GM18508 (cell line): ENCODE measurements at regions not wholly inside any gene's neighbourhood (a gene's known extent, or its start where the extent isn't known, plus 50 kb on each side); places are given as distances from the start of the nearest gene placed in this dataset.
"Not testable (repeated sequence)": the region's sequence is repeated elsewhere in the genome, so short reads cannot be mapped to it uniquely, and the experiment has no call there.

Source experiments
- ATAC-seq: cut with Tn5 transposase; IDR thresholded peaks from one replicate; pipeline ENCODE4 v1.9.1; 2021; ENCODE audit warnings: moderate number of reproducible peaks; ENCODE audit not compliant: insufficient read depth, unreplicated experiment

DNA sequence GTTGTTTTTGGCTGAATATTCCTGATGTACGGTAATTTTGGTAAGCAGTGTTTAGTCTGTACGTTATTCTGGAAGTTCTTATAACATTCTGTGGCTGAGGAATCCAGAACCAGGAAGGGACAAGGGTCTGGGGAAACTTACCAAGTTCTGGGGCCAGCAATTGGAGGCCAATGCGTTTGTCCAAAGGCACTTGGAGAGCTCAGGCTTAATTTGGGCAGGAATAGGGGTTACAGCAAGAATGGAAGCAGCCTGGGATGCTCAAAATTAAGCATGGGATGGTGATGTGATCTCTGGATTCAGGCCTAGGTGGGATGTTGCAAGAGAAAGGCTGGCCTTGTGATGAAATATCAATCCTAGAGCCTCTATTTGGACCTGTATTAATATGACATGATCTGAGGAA is 235.2 kb upstream of the NOX3 start:
- ATAC-seq: no peak

DNA sequence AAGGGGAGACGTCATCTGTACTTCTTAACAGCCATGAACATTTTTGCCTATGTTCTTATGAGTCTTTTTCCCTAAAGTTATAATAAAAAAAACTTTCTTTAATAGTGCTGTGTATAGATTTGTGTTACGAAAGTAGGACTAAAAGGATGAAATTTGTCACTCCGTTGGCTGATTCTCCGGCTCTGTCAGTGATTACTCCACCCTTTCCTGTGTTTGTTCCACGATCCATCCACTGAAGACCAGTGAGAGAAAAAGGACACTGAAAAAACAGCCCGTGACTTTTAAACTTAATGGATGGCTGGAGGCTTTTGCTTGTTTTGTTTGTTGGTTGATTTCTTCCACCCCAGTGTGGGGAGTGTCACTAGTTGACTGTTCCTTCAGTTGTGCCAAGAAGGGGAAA is 232.0 kb upstream of the NOX3 start:
- no peak for ATAC-seq

DNA sequence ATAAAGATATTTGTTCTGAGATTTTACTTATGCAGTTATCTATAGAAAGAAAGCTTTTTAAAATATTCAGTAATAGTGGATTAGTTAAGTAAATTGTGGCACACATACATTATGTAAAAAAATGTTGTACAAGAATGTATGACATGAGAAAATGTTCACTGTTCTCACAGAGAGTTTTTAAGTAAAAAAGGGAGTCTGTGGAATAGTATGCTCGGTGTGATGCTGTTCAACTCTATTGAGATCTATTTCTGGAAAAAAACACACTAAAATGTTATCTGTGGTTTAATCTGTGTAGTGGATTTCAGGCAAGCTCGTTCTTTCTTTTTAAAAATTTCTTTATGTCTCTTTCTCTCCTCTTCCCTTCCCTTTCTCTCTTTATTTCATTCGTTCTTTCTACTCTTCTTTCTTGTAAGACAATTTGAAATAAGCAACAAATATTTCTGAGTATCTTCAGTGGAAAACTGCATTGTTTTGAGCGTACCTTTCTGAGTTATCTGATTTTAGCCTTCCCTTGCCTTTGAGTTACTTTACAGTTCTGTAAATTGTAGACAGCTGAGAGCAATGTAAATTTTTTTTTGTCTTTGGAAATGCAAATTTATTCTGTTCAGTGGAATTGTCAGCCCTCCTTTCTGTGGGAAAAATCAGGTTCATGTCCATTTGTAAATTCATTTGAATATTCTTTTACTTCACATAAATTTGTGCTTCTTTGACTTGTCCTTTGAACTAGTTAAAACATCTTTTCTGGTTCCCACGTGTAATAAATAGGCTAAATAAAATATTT is 229.0 kb upstream of the NOX3 start:
- ATAC-seq: no peak

DNA sequence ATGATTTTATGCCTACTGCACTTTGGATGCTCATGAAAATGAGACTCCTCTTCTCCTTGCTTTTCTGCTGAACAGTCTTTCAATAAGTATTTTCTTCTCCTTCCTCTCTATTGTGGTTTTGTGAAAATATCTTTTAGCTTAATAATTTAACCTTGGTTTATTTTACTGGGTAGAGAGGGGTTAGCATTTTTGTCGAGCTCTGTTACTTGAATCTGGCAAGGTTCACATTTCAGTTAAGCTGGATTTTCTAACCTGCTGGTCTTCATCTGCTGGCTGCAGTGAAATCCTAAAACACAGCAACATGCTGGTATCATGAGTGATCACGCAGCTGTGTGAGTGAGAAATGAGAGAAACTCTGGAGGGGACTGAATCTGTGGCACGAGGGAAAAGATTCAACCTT is 222.7 kb upstream of the NOX3 start:
- no peak for ATAC-seq

DNA sequence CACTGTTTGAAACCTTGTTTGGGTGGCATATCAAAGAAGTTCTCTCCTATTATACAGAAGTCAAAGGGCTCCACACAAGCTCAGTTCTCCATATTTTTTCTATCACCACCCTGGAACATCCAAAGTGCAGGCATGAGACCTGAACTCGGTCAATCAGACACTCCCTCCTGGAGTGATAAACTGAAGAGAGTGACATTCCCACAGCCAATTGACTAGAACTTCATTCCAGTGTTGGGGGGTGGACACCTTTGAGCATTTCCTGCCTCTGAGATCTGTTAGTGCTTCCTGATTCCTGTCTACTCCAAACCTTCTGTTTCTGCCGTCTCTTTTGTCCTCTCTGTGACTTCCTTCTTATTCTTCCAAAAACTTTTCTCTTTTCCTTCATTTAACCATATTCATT is 220.7 kb upstream of the NOX3 start:
- no peak for ATAC-seq

DNA sequence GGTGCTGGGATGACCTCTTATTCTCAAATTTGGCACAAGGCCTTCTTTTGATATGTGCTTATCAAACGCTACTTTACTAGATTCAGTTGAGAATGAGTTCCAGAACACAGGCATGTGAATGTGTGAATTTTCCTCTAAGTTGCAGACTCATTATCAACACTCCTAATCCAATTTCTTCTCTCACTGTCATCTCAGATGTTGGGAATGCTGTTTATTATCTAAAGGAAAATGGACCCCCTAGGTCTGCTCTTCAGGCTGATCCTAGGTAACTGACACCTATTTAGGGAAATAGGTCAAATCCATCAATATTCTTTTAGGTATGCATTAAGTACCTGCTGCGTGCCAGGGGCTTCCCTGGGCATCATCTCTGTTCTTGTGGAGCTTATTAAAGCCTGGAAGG is 215.0 kb upstream of the NOX3 start:
- ATAC-seq: no peak

DNA sequence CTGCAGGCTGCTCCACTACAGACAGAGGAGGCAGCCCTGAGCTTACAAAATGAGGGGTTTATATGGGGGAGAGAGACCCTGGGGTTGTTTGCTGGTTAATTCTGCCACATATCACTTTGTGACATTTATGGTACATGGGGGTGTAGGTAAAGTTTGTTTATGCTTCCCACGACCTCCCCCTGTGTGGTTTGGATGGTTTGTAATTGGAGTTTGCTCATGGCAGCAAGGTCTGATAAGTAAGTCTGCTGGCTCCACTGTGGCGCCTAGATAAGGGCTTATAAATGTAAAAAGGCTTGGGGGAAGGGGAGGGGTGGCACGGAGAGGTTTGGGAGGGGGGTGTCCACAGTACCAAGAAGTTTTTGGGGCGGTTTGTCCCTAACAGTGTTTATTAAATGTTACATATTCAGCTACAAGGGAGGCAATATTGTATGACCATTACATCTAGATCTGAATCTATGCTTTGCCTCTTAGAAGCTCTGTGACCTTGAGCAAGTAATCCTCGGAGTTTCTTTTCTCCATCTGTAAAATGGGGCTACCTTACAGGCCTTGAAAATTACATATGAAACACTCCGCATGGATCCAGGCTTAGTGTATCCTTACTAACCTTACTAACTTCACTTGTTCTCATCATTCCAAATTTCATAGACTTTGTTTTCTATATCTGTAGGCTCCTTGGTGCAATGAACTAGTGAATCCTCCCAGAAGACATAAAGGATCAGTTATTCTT is 204.8 kb upstream of the NOX3 start:
- ATAC-seq: no peak

DNA sequence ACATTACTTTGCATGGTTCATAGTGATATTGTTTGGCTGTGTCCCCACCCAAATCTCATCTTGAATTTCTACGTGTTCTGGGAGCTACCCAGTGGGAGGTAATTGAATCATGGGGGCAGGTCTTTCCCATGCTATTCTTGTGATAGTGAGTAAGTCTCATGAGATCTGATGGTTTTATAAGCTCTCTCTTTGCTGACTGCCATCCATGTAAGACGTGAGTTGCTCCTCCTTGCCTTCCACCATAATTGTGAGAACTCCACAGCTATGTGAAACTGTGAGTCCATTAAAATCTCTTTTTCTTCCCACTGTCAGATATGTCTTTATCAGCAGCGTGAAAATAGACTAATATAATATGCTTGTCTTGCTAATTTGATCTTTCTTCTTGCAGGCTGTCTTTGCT is 200.4 kb upstream of the NOX3 start:
- ATAC-seq: no peak

DNA sequence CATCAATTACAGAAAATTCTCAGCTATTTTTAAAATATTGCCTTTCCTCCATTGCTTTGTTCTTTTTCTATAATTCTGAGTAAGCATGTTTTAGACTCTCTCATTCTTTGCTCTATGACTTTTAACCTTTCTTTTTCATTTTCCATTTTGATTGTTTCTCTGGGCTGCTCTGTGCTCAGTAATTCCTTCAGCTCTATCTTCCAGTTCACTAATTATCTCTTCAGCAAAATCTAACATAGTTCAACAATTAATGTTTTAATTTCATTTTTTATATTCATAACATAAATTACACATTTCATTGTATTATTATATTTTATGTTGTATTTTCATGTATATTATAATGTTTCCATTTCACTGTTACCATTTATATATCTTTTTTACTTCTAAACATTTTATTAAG is 198.8 kb upstream of the NOX3 start:
- ATAC-seq: no peak

DNA sequence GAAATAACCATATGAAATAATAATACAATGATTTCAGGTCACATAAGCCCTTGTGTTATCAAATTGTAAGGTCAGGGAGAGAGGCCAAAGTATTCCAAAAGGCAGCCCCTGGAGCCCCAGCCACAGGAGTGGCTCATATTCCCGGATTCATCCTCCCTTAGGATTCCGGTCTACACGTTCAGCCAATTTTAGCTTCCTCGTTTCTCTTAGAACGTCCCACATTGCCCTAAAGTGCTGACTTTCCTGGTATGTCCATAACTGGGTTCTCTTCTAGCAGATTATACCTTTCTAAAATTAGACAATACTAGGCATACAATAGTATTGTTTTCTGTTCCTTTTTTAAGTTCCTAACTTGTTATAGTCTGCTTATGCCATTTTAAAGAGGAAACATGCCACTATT is 192.7 kb upstream of the NOX3 start:
- ATAC-seq: no peak

DNA sequence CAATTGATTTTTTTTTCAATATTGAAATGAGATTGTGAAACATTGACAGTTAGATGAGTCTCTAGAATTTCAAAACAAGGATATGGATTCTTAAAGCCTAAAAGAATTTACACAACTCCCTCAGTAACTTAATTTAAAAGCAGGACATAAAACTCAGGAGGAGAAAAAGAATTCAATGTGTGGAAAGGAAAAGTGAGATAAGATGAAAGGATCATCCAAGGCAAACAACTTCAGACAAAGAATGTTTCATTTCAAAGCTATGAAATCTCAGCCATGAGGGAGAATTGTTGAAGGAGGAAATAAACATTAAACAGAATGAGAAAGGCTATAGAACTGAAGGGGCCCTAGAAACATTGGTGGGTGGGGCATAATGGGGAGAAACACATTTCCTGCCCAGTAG is 191.7 kb upstream of the NOX3 start:
- no peak for ATAC-seq

DNA sequence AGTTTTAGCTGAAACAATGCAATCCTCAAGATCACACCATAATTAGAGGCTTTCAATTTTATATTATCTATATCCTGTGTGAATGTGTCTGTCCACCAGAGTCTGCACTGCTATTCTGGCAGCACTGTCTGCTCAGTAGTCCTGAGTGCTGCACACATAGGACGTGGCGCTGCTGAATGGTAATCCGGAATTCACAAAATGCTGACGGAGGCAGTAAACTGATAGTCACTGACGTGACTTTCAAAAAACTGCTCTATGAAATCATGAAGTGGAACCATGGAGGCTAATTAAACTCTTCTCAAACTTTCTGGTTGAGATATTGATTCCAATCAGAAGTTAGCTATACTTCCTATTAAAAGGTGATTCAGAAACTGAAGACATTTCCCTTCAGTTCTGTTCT is 190.8 kb upstream of the NOX3 start:
- no peak for ATAC-seq

DNA sequence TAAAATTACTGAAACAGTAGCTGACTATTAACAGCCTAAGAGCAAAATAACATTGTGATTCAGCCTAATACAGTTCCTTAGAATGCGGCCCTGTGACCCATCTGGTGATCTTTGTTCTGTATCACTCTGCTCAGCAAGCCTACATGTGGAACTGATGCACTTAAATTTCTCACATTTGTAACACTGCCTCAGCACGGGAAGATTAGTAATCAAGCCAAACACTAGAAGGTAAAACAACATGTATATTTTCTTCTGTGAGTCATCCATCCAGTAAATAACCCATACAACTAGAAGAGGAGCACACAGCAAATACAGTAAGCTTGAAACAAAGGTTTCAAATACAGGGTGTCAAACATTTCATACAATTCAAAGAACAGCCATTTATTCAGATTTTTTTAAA is 189.7 kb upstream of the NOX3 start:
- no peak for ATAC-seq

DNA sequence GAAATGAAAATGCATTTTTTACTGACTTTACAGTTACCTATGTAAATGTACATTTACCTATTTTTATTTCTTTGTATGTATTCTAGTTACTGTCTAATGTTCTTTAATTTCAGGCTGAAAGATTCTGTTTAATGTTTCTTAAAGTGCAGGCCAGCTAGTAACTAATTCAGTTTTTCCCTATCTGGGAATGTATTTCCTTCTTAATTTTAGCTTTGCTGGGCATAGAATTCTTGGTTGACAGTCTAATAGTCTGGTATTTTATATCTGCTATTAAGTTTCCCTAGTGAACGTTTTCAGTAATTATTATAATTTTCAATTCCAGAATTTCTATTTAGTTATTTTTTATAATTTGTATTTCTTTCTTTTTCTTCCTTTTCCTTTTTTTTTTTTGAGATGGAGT is 186.0 kb upstream of the NOX3 start:
- no peak for ATAC-seq

DNA sequence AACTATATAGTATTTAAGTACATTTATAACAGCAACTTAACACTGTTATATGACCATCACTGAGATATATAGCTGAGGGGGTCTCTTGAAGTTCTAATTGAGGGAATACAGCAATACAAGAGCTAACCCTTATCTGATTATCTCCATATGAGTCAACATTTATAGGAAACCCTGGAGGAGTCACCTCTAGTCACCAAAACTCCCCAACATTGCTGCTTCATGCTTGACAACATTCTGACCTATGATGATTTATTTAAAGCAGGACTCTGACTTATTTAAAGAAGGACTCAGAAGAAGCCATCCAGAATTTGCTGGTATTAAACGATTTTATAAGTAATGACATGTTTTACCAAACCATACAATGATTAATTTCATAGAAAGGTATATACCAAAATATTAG is 182.6 kb upstream of the NOX3 start:
- no peak for ATAC-seq

DNA sequence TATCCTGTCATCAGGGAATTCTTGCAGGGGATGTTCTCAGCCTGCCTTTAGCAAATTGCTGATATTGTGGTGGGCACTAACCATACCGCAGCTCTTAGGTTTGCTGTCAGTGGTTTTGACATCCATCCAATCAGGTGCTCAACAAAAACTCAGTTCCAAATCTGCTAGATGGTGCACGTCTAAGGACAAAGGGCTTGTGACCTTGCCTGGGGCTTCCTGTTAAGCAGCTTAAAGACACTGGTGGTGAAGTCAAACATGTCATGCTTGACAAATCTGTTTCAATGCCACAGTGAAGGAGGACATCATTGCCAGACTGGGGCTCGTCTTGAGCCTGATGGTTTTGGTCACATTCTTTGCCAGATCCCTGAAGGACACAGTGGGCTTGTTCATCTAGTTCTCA is 179.8 kb upstream of the NOX3 start:
- no peak for ATAC-seq

DNA sequence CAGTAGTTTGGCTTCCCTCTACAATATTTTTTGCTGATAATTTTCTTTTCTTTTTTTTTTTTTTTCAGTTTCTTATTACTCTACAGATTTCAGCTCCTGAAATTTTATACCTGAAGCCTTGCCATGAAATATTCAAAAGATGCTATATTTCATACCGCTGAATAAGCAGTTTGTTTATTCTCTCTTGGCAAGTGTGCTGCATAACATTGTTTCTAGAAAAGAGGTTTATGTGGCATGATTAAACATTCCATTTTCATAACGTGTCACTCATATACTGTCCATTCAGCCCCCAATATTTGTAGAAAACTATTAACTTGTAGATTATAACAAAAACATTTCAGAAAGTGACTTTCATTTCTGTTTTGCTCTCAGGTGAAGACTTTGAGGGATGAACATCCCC is 174.4 kb upstream of the NOX3 start:
- no peak for ATAC-seq

DNA sequence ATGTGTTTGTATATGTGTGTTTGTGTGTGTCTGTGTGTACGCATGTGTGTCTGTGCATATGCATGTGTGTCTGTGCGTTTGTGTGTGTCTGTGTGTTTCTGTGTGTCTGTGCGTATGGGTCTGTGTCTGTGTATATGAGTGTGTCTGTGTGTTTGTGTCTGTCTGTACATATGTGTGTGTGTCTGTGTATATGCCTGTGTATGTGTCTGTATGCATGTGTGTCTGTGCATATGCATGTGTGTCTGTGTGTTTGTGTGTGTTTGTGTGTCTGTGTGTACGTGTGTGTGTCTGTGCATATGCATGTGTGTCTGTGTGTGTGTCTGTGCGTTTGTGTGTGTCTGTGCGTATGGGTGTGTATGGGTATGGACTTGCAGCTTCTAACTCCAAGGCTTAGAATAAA is 174.0 kb upstream of the NOX3 start:
- no peak for ATAC-seq

DNA sequence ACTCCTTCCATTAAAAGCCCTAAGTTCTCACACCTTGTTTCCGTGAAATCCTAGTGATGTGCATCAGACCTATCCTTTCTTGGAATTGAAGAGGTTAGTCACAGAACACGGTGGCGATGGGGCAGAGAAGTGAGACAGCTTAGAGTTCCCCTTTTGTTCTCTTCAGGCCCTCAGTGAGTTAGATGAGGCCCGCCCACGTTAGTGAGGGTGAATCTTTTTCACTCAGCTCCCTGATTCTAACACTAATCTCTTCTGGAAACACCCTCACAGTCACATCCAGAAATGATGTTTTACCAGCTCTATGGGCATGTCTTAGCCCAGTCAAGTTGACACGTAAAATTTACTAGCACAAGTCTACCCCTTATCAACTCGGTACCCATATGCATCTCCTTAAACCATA is 172.7 kb upstream of the NOX3 start:
- peak; percentile 96 for ATAC-seq

DNA sequence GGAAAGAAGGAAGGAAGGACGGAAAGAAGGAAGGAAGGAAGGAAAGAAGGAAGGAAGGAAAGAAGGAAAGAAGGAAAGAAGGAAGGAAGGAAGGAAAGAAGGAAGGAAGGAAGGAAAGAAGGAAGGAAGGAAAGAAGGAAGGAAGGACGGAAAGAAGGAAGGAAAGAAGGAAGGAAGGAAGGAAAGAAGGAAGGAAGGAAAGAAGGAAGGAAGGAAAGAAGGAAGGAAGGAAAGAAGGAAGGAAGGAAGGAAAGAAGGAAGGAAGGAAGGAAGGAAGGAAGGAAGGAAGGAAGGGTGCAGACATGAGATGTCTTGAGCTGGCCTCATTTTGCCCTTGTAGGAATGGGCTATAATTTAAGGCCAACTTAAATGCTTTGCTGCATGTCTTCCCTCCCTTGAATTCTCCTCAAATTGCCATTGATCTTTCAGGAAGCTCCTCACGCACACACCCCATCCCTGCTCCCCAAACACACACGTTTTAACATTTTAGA is 172.1 kb upstream of the NOX3 start:
- not testable (repeated sequence) for ATAC-seq

DNA sequence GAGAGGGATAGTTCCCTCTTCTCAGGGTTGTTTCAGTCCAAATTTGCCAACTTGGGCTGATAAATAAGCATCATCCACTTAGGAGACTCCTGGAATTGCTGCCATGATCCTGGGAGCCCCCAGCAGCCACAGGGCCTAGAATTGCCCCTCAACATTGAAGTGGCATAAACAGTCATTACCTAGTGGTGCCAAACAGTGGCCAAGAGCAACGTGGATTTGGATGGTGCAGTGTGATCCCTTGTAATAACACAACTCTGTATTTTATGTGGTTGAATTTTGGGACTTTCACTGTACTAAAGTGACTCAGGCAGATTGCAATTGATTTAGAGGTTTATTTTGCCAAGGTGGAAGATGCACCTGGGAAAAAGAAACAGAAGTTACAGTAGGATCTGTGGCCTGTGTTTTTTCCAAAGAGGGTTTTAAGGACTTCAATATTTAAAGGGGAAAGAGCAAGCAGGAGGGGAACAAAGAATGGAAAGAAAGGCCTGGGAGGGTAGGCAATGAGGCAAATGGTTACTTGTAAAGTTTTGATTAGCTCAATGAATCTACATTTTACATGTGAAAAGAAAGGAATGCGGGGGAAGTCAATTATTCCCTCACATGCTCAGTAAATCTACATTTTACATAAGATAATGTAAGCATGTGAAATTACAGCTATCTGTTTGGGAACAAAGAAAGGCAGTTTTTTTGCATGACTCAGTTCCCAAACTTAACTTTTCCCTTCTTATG is 168.0 kb upstream of the NOX3 start:
- no peak for ATAC-seq
